Muscle layer of colon (tissue), 2 donors: ENCODE measurements at regions not wholly inside any gene's neighbourhood (a gene's known extent, or its start where the extent isn't known, plus 50 kb on each side); places are given as distances from the start of the nearest gene placed in this dataset.
"Not testable (repeated sequence)": the region's sequence is repeated elsewhere in the genome, so short reads cannot be mapped to it uniquely, and the experiment has no call there.

Experiments
- H3K27ac ChIP-seq: one replicate; pipeline ENCODE4 v1.7.0; 2013; ENCODE audit warnings: low read depth, mild to moderate bottlenecking, low read length, moderate library complexity
- H3K27me3 ChIP-seq, 2 donors: one replicate each; pipeline ENCODE4 v1.7.0; 2013; ENCODE audit warnings: low read length in 2 of 2, mild to moderate bottlenecking in 2 of 2; ENCODE audit not compliant: insufficient read depth in 2 of 2, control insufficient read depth in 1 of 2
- H3K36me3 ChIP-seq: one replicate; pipeline ENCODE4 v1.7.0; 2013; ENCODE audit warnings: mild to moderate bottlenecking, low read length; ENCODE audit not compliant: insufficient read depth
- H3K4me1 ChIP-seq: one replicate; pipeline ENCODE4 v1.7.0; 2013; ENCODE audit warnings: mild to moderate bottlenecking, low read length; ENCODE audit not compliant: insufficient read depth
- H3K4me3 ChIP-seq, 2 donors: one replicate each; pipeline ENCODE4 v1.7.0; 2013; ENCODE audit warnings: low read length in 2 of 2, low read depth in 1 of 2, mild to moderate bottlenecking in 1 of 2, moderate library complexity in 1 of 2
- H3K9ac ChIP-seq: one replicate; pipeline ENCODE4 v1.7.0; 2013; ENCODE audit warnings: low read length
- H3K9me3 ChIP-seq: one replicate; pipeline ENCODE4 v1.7.0; 2013; ENCODE audit warnings: mild to moderate bottlenecking, low read length
- donor health status: abdominal sarcoma.
- donor health status: Adenocarcinoma of cecum.

DNA sequence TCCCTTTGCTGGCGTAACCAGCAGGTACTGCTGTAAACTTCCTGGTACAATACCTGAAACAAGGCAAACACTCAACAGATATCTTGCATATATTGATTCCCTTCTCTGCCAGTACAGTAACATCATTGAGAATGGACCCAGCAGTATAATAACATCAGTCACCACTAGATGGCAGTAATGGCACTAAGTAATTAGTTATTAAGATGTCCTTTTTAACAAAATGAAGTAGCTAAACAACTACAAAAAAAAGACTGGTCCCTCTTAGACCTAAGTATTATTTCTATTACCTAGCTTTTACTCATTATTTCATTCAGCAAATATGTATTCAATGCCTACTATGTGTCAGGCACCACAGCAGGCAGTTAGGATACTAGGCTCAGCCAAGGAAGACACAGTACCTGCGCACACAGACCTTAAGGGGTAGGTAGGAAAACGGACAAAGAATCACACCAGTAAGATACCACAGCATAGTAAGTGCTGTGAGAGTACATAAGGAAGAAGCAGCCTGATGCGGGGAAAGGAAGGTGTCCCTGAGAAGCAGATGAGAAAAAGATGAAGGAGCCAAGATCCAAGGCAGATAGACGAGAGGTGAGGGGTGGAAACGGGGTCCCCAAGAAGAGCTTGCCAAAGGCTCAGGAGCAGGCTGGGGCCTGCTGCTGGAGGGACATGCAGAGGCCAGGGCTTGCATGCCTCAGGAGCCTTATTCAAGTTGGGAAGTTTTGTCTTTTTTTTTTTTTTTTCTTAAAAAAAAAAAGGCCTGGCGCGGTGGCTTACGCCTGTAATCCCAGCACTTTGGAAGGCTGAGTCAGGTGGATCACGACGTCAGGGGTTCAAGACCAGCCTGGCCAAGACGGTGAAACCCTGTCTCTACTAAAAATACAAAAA, 102.7 kb upstream of the CHD2 start:
- peaks cover 14% of the 10 kb centered on the region for H3K4me1 ChIP-seq
- no peaks in the 10 kb centered on the region for H3K36me3 ChIP-seq
- no peaks in the 10 kb centered on the region for H3K27me3 ChIP-seq
- no peak overlapping the region for H3K27ac ChIP-seq
- no peaks in the 10 kb centered on the region for H3K9me3 ChIP-seq
- no peak overlapping the region for H3K4me3 ChIP-seq
- H3K9ac ChIP-seq = no peak overlapping the region

DNA sequence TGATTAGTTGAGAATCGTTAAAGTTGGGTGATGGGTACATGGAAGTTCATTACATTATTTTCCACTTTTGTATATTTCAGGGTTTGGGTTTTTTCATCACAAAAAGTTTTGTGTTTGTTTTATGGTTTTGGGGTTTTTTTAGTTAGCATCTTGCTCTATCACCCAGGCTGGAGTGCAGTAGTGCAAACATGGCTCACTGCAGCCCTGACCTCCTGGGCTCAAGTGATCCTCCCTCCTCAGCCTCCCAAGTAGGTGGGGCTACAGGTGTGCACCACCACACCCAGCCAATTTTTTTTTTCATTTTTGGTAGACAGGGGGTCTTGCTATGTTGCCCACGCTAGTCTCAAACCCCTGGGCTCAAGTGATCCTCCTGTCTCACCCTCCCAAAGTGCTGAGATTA, 100.1 kb upstream of the CHD2 start:
- Histone ChIP-seq H3K4me3 (no peak overlapping the region), H3K27me3 (no peaks in the 10 kb centered on the region), H3K9me3 (no peaks in the 10 kb centered on the region), H3K36me3 (no peaks in the 10 kb centered on the region), H3K4me1 (peaks cover 29% of the 10 kb centered on the region), H3K27ac (no peak overlapping the region), H3K9ac (no peak overlapping the region)

- not testable (repeated sequence) for H3K36me3 ChIP-seq, H3K9ac ChIP-seq, H3K9me3 ChIP-seq, H3K27me3 ChIP-seq, H3K4me3 ChIP-seq, H3K27ac ChIP-seq
- H3K4me1 ChIP-seq = peaks cover 29% of the 10 kb centered on the region
Measured at GRCh38 chr15:92800416-92801055, 99.6 kb upstream of the CHD2 start.

DNA sequence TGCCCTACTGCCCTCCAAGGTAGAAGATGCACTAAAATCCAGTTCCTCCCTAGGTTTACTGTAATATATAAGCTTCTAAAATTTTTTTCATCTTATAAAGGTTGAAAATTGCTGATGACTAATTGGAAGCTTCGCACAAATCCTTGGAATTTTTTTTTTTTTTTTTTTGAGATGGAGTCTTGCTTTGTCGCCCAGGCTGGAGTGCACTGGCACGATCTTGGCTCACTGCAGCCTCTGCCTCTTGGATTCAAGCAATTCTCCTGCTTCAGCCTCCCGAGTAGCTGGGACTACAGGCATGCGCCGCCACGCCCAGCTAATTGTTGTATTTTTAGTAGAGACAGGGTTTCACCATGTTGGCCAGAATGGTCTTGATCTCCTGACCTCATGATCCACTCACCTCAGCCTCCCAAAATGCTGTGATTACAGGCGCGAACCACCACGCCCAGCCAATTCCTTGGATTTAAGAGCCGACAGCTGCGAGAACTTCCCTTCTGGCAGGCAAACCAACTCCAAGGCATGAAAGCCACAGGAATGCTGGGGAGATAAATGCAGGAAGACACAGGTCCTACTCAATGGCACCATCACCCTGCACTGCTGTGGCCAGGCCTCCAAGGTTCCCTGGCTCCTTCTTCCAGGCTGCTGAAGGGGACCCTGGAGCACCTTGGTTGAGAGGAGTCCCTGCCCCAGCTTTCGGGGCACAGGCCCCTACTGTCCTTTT, 98.9 kb upstream of the CHD2 start:
- H3K4me1 ChIP-seq = peaks cover 29% of the 10 kb centered on the region
- H3K27me3 ChIP-seq, H3K4me3 ChIP-seq, H3K27ac ChIP-seq, H3K36me3 ChIP-seq, H3K9ac ChIP-seq, H3K9me3 ChIP-seq: not testable (repeated sequence)

DNA sequence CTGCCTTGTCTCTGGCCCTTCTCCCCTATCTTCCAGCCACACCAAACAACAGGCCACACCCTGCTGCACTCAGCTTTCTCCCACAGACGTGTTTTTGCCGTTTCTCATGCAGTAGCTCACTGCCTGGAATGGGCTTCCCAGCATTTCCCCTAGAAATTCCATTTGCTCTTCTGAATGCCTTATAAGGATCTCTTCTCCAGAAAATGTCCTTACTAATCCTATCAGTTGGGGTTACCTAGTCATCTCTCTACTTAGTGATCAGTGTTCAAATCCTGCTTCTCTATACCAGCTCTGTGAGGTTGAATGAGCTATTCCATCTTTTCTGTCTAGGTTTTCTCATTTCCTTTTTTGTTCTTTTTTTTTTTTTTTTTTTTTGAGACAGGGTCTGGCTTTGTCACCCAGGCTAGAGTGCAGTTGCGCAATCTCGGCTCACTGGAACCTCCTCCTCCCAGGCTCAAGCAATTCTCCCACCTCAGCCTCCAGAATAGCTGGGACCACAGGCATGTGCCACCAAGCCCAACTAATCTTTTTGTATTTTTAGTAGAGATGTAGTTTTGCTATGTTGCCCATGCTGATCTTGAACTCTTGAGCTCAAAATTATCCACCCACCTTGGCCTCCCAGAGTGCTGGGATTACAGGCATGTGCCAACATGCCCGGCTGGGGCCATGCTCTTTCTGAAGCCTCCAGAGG, 98.2 kb upstream of the CHD2 start:
- Histone ChIP-seq H3K27me3 (no peaks in the 10 kb centered on the region), H3K9ac (no peak overlapping the region), H3K36me3 (no peaks in the 10 kb centered on the region), H3K4me3 (no peak overlapping the region), H3K27ac (no peak overlapping the region), H3K4me1 (peaks cover 28% of the 10 kb centered on the region), H3K9me3 (no peaks in the 10 kb centered on the region)

GRCh38 chr15:92803536-92803851, 96.6 kb upstream of the CHD2 start:
- Histone ChIP-seq H3K27ac (peak overlapping the region; percentile 35), H3K9ac (no peak overlapping the region), H3K9me3 (no peaks in the 10 kb centered on the region), H3K27me3 (no peaks in the 10 kb centered on the region), H3K4me1 (peaks cover 21% of the 10 kb centered on the region), H3K4me3 (no peak overlapping the region), H3K36me3 (no peaks in the 10 kb centered on the region)

DNA sequence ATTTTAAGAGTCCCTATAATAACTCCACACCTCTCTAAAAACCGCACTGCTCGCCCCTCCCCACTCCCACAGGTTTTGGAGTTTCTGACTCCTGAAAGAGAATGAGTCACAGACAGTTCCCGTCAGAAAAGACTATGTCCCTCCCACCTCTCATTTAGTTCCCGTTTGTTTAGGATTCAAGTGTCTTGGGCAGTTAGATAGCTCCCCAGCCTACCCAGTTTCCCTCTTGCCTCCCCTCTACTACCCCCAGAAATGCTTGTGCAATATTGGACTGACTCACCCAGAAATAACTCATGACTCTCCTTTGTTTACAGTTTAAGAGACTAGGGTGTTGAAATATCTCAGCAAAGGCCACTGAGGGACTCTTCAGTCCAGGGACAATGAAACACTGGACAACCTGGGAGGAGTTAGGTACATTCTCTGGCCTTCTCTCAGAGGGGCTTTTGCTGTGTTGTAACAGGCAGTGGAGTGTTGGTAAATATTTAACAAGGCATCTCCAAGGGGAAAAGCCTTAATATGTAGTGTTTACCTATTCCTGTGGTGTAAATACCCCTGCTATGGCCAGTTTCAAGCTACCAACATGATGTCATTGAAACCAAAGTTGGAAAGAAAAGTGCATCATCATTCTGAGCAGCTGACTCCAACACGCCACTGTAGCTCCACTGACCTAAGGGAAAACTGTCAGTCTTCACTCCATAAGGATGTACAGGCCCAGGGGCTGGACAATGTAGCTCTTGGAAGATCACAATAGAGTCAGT, 96.1 kb upstream of the CHD2 start:
- Histone ChIP-seq H3K36me3 (no peaks in the 10 kb centered on the region), H3K27me3 (no peaks in the 10 kb centered on the region), H3K4me3 (peak overlapping the region in 1 of 2 donors; percentile 19), H3K9ac (no peak overlapping the region), H3K27ac (peak overlapping the region; percentile 35), H3K4me1 (peaks cover 21% of the 10 kb centered on the region), H3K9me3 (no peaks in the 10 kb centered on the region)

GRCh38 chr15:92804610-92804936, 95.6 kb upstream of the CHD2 start:
- H3K4me1 ChIP-seq = peaks cover 21% of the 10 kb centered on the region
- H3K36me3 ChIP-seq, H3K27me3 ChIP-seq, H3K9ac ChIP-seq, H3K9me3 ChIP-seq, H3K4me3 ChIP-seq: not testable (repeated sequence)
- peak overlapping the region; percentile 35 for H3K27ac ChIP-seq

GRCh38 chr15:92805080-92805690, 94.9 kb upstream of the CHD2 start:
- H3K9me3 ChIP-seq = no peaks in the 10 kb centered on the region
- H3K9ac ChIP-seq = no peak overlapping the region
- peaks cover 26% of the 10 kb centered on the region for H3K4me1 ChIP-seq
- H3K27ac ChIP-seq = no peak overlapping the region
- H3K36me3 ChIP-seq = no peaks in the 10 kb centered on the region
- no peaks in the 10 kb centered on the region for H3K27me3 ChIP-seq
- H3K4me3 ChIP-seq = no peak overlapping the region

DNA sequence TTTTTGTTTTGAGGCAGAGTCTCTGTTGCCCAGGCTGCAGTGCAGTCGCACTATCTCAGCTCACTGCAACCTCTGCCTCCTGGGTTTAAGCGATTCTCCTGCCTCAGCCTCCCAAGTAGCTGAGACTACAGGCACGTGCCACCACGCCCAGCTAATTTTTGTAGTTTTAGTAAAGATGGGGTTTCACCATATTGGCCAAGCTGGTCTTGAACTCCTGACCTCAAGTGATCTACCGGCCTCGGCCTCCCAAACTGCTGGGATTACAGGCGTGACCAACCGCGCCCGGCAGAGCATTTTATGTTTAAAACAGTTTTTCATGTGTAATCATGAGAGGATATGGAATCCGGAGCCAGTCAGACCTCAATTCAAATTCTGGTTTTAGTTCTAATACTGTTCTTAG, 94.0 kb upstream of the CHD2 start:
- H3K27me3 ChIP-seq, H3K4me3 ChIP-seq, H3K36me3 ChIP-seq, H3K9ac ChIP-seq, H3K9me3 ChIP-seq, H3K27ac ChIP-seq: not testable (repeated sequence)
- H3K4me1 ChIP-seq = peaks cover 35% of the 10 kb centered on the region
